ENCODE measurements at regions not wholly inside any gene's neighbourhood (a gene's known extent, or its start where the extent isn't known, plus 50 kb on each side); places are given as distances from the start of the nearest gene placed in this dataset.
"Not testable (repeated sequence)": the region's sequence is repeated elsewhere in the genome, so short reads cannot be mapped to it uniquely, and the experiment has no call there.

DNA sequence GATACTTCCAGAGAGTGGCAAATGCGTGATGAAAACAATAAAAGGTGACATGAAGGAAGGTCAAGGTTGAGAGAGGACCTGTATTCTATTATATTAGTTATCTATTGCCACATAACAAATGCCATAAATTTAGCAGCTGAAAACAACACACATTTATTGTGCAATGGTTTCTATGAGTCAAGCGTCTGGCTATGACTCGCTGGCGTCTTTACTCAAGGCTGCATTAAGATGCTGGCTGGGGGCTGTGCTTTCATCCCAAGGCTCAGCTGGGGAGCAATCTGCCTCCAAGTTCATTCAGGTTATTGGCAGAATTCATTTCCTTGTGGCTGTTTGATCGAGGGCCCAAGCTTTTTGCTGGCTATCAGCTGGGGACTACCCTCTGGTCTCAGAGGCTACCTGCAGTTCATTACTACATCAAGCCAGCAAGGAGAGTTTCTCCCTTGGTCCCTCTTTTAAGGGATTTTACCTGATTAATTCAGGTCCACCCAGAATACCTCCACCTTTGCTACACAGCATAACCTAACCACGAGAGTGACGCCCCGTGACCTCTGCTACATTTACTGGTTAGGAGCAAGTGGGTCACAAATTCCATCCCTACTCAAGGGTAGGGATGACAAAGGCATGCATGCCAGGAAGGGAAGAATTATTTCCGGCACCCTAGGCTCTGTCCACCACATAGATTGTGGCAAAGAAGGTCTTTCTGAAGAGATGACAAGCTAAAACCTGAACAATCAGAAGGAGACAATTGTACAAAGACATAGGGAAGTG, 549.1 kb downstream of the MN1 start:
- POLR2A ChIA-PET, result no interaction called here
- ATAC-seq (no peak), DNase-seq (no peak)
- peaks cover 0 to 13% (median 0%) of the 10 kb centered on the region in 3 donors for H3K36me3 Mint-ChIP-seq
- H3K4me1 Mint-ChIP-seq, result peaks cover 4 to 5% (median 5%) of the 10 kb centered on the region in 4 donors
- H3K4me3 Mint-ChIP-seq, result no peak overlapping the region
- H3K27ac Mint-ChIP-seq, result no peak overlapping the region
- H3K9me3 Mint-ChIP-seq, result peaks cover 4 to 29% (median 17%) of the 10 kb centered on the region in 9 donors
- H3K27me3 Mint-ChIP-seq, result peaks cover 2 to 9% (median 5%) of the 10 kb centered on the region in 5 donors

- no peak overlapping the region for H3K27ac Mint-ChIP-seq
- POLR2A ChIA-PET, result no interaction called here
- DNase-seq, result no peak
- no peak for ATAC-seq
- peaks cover 0 to 13% (median 0%) of the 10 kb centered on the region in 3 donors for H3K36me3 Mint-ChIP-seq
- H3K4me1 Mint-ChIP-seq, result no peaks in the 10 kb centered on the region
- H3K4me3 Mint-ChIP-seq, result no peak overlapping the region
- H3K27me3 Mint-ChIP-seq, result peaks cover 2 to 9% (median 5%) of the 10 kb centered on the region in 5 donors
- H3K9me3 Mint-ChIP-seq, result peaks cover 4 to 29% (median 17%) of the 10 kb centered on the region in 9 donors
Observed at GRCh38 chr22:27253108-27253902, 548.3 kb downstream of the MN1 start.

DNA sequence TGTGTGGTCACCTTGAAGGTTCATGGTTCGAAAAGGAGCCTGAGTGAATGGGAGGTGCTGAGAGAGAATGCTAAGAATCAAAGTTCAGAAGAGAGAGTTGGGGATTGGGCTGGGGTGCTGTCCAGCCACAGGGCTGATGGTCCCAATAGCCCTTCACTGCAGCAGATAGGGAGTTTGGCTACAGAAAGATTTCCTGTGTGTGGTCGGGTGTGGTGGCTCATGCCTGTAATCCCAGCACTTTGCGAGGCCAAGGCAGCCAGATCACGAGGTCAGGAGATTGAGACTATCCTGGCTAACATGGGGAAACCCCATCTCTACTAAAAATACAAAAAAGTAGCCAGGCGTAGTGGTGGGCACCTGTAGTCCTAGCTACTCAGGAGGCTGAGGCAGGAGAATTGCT, 547.5 kb downstream of the MN1 start:
- POLR2A ChIA-PET, H3K4me3 Mint-ChIP-seq, H3K4me1 Mint-ChIP-seq, DNase-seq, ATAC-seq: not testable (repeated sequence)
- H3K27me3 Mint-ChIP-seq, result peaks cover 2 to 12% (median 5%) of the 10 kb centered on the region in 5 donors
- peak overlapping the region in 1 of 10 donors; percentile 31 for H3K27ac Mint-ChIP-seq
- peaks cover 4 to 29% (median 17%) of the 10 kb centered on the region in 9 donors for H3K9me3 Mint-ChIP-seq
- H3K36me3 Mint-ChIP-seq, result peaks cover 0 to 13% (median 0%) of the 10 kb centered on the region in 3 donors

- POLR2A ChIA-PET, result no interaction called here
- ATAC-seq (no peak), DNase-seq (no peak)
- Mint-ChIP-seq H3K27ac (no peak overlapping the region), H3K4me1 (peaks cover 0 to 2% (median 0%) of the 10 kb centered on the region in 4 donors), H3K9me3 (peaks cover 4 to 29% (median 17%) of the 10 kb centered on the region in 9 donors), H3K4me3 (no peak overlapping the region), H3K36me3 (peaks cover 0 to 13% (median 0%) of the 10 kb centered on the region in 3 donors), H3K27me3 (peaks cover 0 to 17% (median 10%) of the 10 kb centered on the region in 5 donors)
Observed at GRCh38 chr22:27255580-27255979, 546.0 kb downstream of the MN1 start.

GRCh38 chr22:27257987-27258386, 543.6 kb downstream of the MN1 start:
- ATAC-seq, result no peak
- Mint-ChIP-seq H3K27ac (no peak overlapping the region), H3K36me3 (peaks cover 0 to 13% (median 0%) of the 10 kb centered on the region in 3 donors), H3K4me3 (no peak overlapping the region), H3K27me3 (peaks cover 0 to 22% (median 15%) of the 10 kb centered on the region in 5 donors), H3K9me3 (peaks cover 4 to 29% (median 17%) of the 10 kb centered on the region in 9 donors), H3K4me1 (peaks cover 0 to 2% (median 0%) of the 10 kb centered on the region in 4 donors)
- POLR2A ChIA-PET, result no interaction called here
- no peak for DNase-seq

DNA sequence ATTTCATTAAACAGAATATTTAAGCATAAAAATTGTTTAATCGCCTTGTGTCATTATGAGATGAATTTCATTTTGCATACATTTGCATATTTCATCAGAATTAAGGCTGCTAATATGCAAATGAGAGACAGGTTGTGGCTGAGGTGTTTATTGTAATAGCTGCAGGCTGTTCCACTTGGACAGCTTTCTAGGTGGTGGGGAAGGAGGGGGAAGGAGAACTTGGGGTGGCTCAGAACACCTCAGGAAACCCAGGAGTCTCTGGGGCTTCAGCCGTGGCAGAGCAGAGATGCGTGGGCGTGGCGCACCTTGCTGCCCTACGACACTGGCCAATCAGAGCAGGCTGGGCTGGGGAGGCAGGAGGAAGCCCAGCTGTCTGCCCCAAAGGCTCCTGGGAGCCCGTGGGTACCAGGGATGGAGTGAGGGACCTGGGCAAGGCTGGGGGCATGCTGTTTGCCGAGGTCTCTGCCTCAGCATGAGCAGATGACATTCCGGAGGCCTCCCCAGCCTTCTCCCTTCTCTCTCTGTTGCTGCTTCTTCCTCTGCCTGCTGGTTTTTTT, 542.9 kb downstream of the MN1 start:
- POLR2A ChIA-PET, result no interaction called here
- H3K36me3 Mint-ChIP-seq, result peaks cover 0 to 18% (median 0%) of the 10 kb centered on the region in 3 donors
- H3K4me1 Mint-ChIP-seq, result peaks cover 0 to 2% (median 0%) of the 10 kb centered on the region in 4 donors
- DNase-seq (no peak), ATAC-seq (no peak)
- H3K27ac Mint-ChIP-seq, result no peak overlapping the region
- no peak overlapping the region for H3K4me3 Mint-ChIP-seq
- H3K27me3 Mint-ChIP-seq, result peaks cover 3 to 26% (median 19%) of the 10 kb centered on the region in 5 donors
- H3K9me3 Mint-ChIP-seq, result peaks cover 4 to 32% (median 17%) of the 10 kb centered on the region in 9 donors

GRCh38 chr22:27259433-27259832, 542.1 kb downstream of the MN1 start:
- Mint-ChIP-seq H3K27me3 (peaks cover 3 to 33% (median 26%) of the 10 kb centered on the region in 5 donors), H3K27ac (peak overlapping the region in 1 of 10 donors; percentile 69), H3K9me3 (peaks cover 3 to 31% (median 14%) of the 10 kb centered on the region in 9 donors), H3K4me1 (peaks cover 0 to 2% (median 0%) of the 10 kb centered on the region in 4 donors), H3K4me3 (no peak overlapping the region), H3K36me3 (peaks cover 0 to 19% (median 0%) of the 10 kb centered on the region in 3 donors)
- DNase-seq (no peak), ATAC-seq (no peak)
- POLR2A ChIA-PET, result no interaction called here

DNA sequence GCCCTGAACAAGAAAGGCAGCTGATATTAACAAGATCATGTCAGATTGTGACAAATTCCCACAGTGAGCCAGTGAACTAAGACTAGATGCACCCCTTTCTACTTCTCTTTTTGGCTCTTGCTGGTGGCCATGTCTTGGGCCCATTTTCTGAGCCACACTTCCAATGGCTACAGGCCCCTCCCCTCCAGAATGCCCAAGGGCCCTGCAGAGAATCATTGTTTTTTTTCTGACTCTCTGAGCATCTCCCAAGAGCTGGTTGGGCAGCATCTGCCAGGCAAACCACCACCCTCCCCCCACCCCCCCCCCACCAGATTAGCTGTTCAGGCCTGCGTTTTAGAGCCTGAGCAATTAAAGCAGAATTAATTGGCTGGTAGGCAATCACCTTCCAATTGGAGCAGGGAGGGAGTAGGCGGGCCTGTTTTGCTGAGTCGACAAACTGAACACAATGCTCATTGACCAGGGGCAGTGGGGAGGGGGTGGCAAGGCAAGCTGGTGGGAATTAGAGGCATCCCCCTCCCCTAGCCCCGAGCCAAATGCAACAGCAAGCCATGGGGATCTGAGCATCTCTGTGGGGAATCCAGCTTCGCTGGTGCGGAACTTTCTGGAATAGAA, 541.4 kb downstream of the MN1 start:
- ATAC-seq, result no peak
- POLR2A ChIA-PET, result interaction anchor here (0.5 kb wide), 1 partner anchor 617 kb away, joined by 4 read pairs; no protein-coding TSS in a partner anchor

GRCh38 chr22:27262361-27262760, 539.2 kb downstream of the MN1 start:
- Mint-ChIP-seq H3K4me1 (peaks cover 0 to 2% (median 0%) of the 10 kb centered on the region in 4 donors), H3K27me3 (peaks cover 8 to 40% (median 28%) of the 10 kb centered on the region in 5 donors), H3K27ac (no peak overlapping the region), H3K4me3 (no peak overlapping the region), H3K36me3 (peaks cover 0 to 6% (median 0%) of the 10 kb centered on the region in 3 donors), H3K9me3 (peaks cover 0 to 14% (median 2%) of the 10 kb centered on the region in 9 donors)
- POLR2A ChIA-PET, result no interaction called here
- no peak for ATAC-seq
- DNase-seq, result no peak

More for the DNA sequence above, 541.4 kb downstream of the MN1 start:
- H3K4me1 Mint-ChIP-seq, result peaks cover 0 to 2% (median 0%) of the 10 kb centered on the region in 4 donors
- H3K27me3 Mint-ChIP-seq, result peaks cover 3 to 40% (median 26%) of the 10 kb centered on the region in 5 donors
- H3K9me3 Mint-ChIP-seq, result peaks cover 3 to 28% (median 12%) of the 10 kb centered on the region in 9 donors
- no peak overlapping the region for H3K4me3 Mint-ChIP-seq
- H3K27ac Mint-ChIP-seq, result no peak overlapping the region
- H3K36me3 Mint-ChIP-seq, result peaks cover 0 to 17% (median 0%) of the 10 kb centered on the region in 3 donors
- DNase-seq, result no peak

DNA sequence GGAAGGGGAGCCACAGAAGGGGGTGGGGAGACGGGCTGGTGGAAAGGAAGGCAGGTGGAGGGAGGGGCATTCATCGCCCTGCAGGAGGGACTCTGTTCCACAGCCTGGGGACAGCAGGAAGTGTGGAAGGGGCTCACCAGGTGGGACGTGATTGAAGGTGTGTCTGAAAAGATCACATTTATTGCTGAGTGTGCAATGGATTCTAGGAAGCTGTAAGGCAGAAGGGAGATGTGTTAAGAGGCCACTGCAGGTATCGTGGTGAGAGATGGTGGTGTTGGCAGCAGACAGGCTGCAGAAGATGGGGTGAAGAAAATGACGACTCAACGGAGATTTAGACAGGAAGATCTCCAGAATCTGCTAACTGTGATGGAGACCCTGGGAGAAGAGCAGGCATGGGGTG, 537.4 kb downstream of the MN1 start:
- Mint-ChIP-seq H3K9me3 (peaks cover 0 to 14% (median under 1%) of the 10 kb centered on the region in 9 donors), H3K27ac (no peak overlapping the region), H3K4me1 (peaks cover 0 to under 1% (median 0%) of the 10 kb centered on the region in 4 donors), H3K36me3 (peaks cover 0 to 6% (median 0%) of the 10 kb centered on the region in 3 donors), H3K4me3 (no peak overlapping the region), H3K27me3 (peaks cover 12 to 44% (median 33%) of the 10 kb centered on the region in 5 donors)
- no peak for DNase-seq
- no peak for ATAC-seq
- POLR2A ChIA-PET, result no interaction called here

- H3K4me3 Mint-ChIP-seq, result no peak overlapping the region
- ATAC-seq (no peak), DNase-seq (no peak)
- H3K4me1 Mint-ChIP-seq, result peaks cover 0 to 2% (median 0%) of the 10 kb centered on the region in 4 donors
- H3K9me3 Mint-ChIP-seq, result peaks cover 0 to 14% (median 0%) of the 10 kb centered on the region in 9 donors
- no peak overlapping the region for H3K27ac Mint-ChIP-seq
- H3K36me3 Mint-ChIP-seq, result peaks cover 0 to 6% (median 0%) of the 10 kb centered on the region in 3 donors
- POLR2A ChIA-PET, result no interaction called here
- H3K27me3 Mint-ChIP-seq, result peaks cover 21 to 63% (median 37%) of the 10 kb centered on the region in 5 donors
Observed at GRCh38 chr22:27267145-27267544, 534.4 kb downstream of the MN1 start.

Measured in naive thymus-derived CD8-positive, alpha-beta T cell (primary cell).